RWPE2 (cell line): ENCODE measurements at regions not wholly inside any gene's neighbourhood (a gene's known extent, or its start where the extent isn't known, plus 50 kb on each side); places are given as distances from the start of the nearest gene placed in this dataset.

Experiments
- ATAC-seq: fragments of 200-7000 bp; cut with Tn5 transposase; 3 replicates; pipeline ENCODE4 v1.9.1; 2021; ENCODE audit warnings: low read depth
- DNase-seq: peaks from one replicate; pipeline ENCODE4 v3.0.0-alpha.2; 2020; ENCODE audit warnings: low spot score
- H3K27ac ChIP-seq: fragments of 450-650 bp; 2 replicates; pipeline ENCODE4 v1.5.1; 2017; ENCODE audit warnings: mild to moderate bottlenecking; ENCODE audit not compliant: poor library complexity, severe bottlenecking
- H3K27me3 ChIP-seq: fragments of 250-450 bp; sonication (Bioruptor Pico); 2 replicates; pipeline ENCODE4 v1.5.1; 2021; ENCODE audit warnings: mild to moderate bottlenecking, moderate library complexity; ENCODE audit not compliant: insufficient read depth, poor library complexity, severe bottlenecking
- H3K36me3 ChIP-seq: fragments of 250-450 bp; sonication (Bioruptor Pico); 2 replicates; pipeline ENCODE4 v1.5.1; 2020; ENCODE audit warnings: low read depth, mild to moderate bottlenecking, moderate library complexity
- H3K4me1 ChIP-seq: fragments of 250-450 bp; sonication (Bioruptor Pico); 2 replicates; pipeline ENCODE4 v1.5.1; 2021; ENCODE audit warnings: mild to moderate bottlenecking, moderate library complexity; ENCODE audit not compliant: insufficient read depth, poor library complexity, severe bottlenecking
- H3K4me3 ChIP-seq: fragments of 250-450 bp; sonication (Bioruptor Pico); 2 replicates; pipeline ENCODE4 v1.5.1; 2021; ENCODE audit warnings: mild to moderate bottlenecking, moderate library complexity; ENCODE audit not compliant: severe bottlenecking
- H3K9me3 ChIP-seq: fragments of 250-450 bp; sonication (Bioruptor Pico); 2 replicates; pipeline ENCODE4 v1.5.1; 2021; ENCODE audit warnings: mild to moderate bottlenecking, moderate library complexity; ENCODE audit not compliant: severe bottlenecking
- CTCF ChIP-seq: fragments of 450-650 bp; IDR thresholded peaks from one replicate; pipeline ENCODE4 v1.5.1; 2017; ENCODE audit warnings: mild to moderate bottlenecking, moderate library complexity; ENCODE audit not compliant: poor library complexity, severe bottlenecking

GRCh38 chr13:90833951-90834350 lies 513.5 kb upstream of the MIR17HG start:
- Histone ChIP-seq H3K9me3 (no peaks in the 10 kb centered on the region), H3K36me3 (no peaks in the 10 kb centered on the region), H3K4me1 (peaks cover 7% of the 10 kb centered on the region), H3K27me3 (no peaks in the 10 kb centered on the region), H3K27ac (no peak overlapping the region), H3K4me3 (no peak overlapping the region)
- ATAC-seq (no peak), DNase-seq (no peak)
- TF ChIP-seq CTCF: no peak

- no peak for TF ChIP-seq CTCF
- H3K4me3 ChIP-seq: no peak overlapping the region
- H3K27me3 ChIP-seq: no peaks in the 10 kb centered on the region
- no peaks in the 10 kb centered on the region for H3K9me3 ChIP-seq
- DNase-seq: no peak
- no peak for ATAC-seq
- no peaks in the 10 kb centered on the region for H3K36me3 ChIP-seq
- H3K27ac ChIP-seq: no peak overlapping the region
- H3K4me1 ChIP-seq: peaks cover 15% of the 10 kb centered on the region
Observed at GRCh38 chr13:90834700-90835099, 512.8 kb upstream of the MIR17HG start.

DNA sequence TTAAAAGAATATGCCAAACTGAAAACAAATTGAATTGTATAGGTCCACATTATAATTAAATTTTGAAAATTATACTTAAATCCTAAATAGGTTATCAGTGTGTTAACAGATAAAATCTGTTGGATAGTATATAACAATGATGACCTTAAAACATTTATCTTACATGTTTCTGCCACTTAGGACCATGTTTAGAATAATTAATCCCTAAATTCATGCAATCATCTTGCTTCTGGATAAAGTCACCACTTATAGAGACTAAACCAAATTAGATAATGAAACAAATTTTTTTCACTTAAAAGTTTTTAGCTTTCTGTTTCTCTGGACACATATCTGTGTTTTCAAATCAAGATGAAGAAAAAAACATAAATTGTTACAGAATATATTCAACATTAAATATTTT lies 511.7 kb upstream of the MIR17HG start:
- ATAC-seq (no peak), DNase-seq (no peak)
- Histone ChIP-seq H3K4me1 (peaks cover 17% of the 10 kb centered on the region), H3K36me3 (no peaks in the 10 kb centered on the region), H3K9me3 (no peaks in the 10 kb centered on the region), H3K27me3 (no peaks in the 10 kb centered on the region), H3K4me3 (no peak overlapping the region), H3K27ac (no peak overlapping the region)
- no peak for TF ChIP-seq CTCF

DNA sequence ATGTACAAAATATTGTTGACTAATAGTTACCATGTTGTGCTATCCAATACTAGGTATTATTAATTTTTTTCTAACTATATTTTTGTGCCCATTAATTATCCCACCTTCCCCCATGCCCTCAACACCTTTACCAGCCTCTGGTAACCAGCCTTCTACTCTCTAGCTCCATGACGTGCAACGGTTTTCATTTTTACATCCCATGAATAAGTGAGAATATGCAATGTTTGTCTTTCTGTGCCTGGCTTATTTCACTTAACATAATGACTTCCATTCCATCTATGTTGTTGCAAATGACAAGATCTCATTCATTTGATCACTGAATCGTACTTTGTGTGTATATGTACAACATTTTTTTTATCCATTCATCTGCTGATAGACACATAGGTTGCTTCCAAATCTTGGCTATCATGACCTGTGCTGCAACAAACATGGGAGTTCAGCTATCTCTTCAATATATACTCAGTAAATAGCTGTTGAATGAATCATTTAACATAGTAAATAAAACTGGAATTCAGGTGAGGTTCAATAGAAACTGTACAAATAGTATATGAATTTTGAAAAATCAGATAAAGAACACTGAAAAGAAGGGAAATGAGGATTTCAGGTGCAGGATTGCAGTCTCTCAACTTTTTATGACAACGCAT lies 509.0 kb upstream of the MIR17HG start:
- H3K4me1 ChIP-seq: peaks cover 19% of the 10 kb centered on the region
- ATAC-seq (peak; percentile 80), DNase-seq (no peak)
- no peak for TF ChIP-seq CTCF
- H3K36me3 ChIP-seq: no peaks in the 10 kb centered on the region
- peak overlapping the region; percentile 85 for H3K27ac ChIP-seq
- H3K4me3 ChIP-seq: no peak overlapping the region
- H3K9me3 ChIP-seq: no peaks in the 10 kb centered on the region
- no peaks in the 10 kb centered on the region for H3K27me3 ChIP-seq

DNA sequence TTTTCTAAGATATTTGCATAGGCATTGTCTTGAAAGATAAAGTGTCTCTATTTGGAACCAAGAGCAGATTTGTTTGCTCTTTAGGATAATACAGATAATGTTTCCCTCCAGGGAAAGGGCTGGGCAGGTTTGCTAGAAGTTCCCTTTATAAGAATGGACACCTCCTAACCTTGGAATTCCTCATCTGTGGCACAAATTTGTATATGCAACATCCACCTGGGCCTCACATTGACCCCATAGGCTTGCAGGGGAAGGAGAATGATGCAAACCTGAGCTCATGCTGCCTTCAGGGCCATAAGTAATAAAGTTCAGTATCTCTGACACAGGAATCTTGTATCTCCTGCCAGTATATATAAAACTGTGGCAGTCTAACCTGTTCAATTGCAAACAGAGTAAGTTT lies 508.4 kb upstream of the MIR17HG start:
- no peak for TF ChIP-seq CTCF
- H3K36me3 ChIP-seq: no peaks in the 10 kb centered on the region
- H3K9me3 ChIP-seq: no peaks in the 10 kb centered on the region
- H3K4me1 ChIP-seq: peaks cover 19% of the 10 kb centered on the region
- ATAC-seq (peak; percentile 91), DNase-seq (peak; percentile 42)
- H3K27ac ChIP-seq: peak overlapping the region; percentile 85
- H3K4me3 ChIP-seq: no peak overlapping the region
- H3K27me3 ChIP-seq: no peaks in the 10 kb centered on the region
